AG04450 (cell line): ENCODE measurements at regions not wholly inside any gene's neighbourhood (a gene's known extent, or its start where the extent isn't known, plus 50 kb on each side); places are given as distances from the start of the nearest gene placed in this dataset.

Experiments used
- CTCF ChIA-PET: fragments of 300-600, 350-600 bp; formaldehyde crosslinking; extraction: SDS; loops from one replicate; lab custom pipeline; 2022; ENCODE audit warnings: antibody characterized with exemption, inconsistent platforms; lab: Charles Lee
- POLR2A ChIA-PET: fragments of 350-600 bp; formaldehyde crosslinking; extraction: SDS; loops from one replicate; lab custom pipeline; 2021; ENCODE audit warnings: antibody characterized with exemption, inconsistent platforms; lab: Yijun Ruan, JAX
- DNase-seq: peaks from one replicate; pipeline ENCODE4 v3.0.0-alpha.2; 2011; ENCODE audit warnings: low read depth, low spot score
- H3K27ac ChIP-seq: one replicate; pipeline ENCODE4 v1.5.1; 2012; ENCODE audit warnings: low read depth, low read length, control low read depth
- H3K27me3 ChIP-seq: one replicate; pipeline ENCODE4 v1.6.0; 2012; ENCODE audit warnings: low read length; ENCODE audit not compliant: control insufficient read depth, insufficient read depth
- H3K4me3 ChIP-seq: 2 replicates; pipeline ENCODE4 v1.5.1; 2011; ENCODE audit warnings: mild to moderate bottlenecking, low read depth, low read length, control low read depth
- H3K9me3 ChIP-seq: 2 replicates; pipeline ENCODE4 v1.5.1; 2012; ENCODE audit warnings: low read length; ENCODE audit not compliant: control insufficient read depth, insufficient read depth
- TF ChIP-seq, protein P1 (sequence below): IDR thresholded peaks from 2 replicates; pipeline ENCODE4 v1.5.1; 2011; ENCODE audit warnings: low read depth, low read length, control low read depth, inconsistent platforms

DNA sequence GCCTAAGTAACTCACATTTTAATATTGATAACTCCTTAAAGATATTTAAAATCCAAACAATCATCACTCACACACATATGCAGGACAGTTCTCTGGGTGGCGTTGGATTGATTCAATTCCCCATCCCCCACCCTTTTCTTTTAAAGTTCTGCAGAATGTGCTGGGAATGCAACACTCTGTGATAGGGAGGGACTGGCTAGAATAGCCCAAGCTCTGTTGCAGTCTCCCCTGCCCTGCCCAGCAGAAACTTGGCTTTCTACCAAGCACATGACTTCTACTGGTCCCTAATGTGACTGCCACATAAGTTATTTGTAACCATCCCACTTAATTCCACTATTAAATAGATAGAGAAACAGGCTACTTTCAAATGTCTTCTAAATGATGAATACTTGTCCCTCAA, 55.2 kb downstream of the TWIST1 start:
- ChIA-PET POLR2A (no interaction called here), CTCF (no interaction called here)
- TF ChIP-seq, protein P1, sequence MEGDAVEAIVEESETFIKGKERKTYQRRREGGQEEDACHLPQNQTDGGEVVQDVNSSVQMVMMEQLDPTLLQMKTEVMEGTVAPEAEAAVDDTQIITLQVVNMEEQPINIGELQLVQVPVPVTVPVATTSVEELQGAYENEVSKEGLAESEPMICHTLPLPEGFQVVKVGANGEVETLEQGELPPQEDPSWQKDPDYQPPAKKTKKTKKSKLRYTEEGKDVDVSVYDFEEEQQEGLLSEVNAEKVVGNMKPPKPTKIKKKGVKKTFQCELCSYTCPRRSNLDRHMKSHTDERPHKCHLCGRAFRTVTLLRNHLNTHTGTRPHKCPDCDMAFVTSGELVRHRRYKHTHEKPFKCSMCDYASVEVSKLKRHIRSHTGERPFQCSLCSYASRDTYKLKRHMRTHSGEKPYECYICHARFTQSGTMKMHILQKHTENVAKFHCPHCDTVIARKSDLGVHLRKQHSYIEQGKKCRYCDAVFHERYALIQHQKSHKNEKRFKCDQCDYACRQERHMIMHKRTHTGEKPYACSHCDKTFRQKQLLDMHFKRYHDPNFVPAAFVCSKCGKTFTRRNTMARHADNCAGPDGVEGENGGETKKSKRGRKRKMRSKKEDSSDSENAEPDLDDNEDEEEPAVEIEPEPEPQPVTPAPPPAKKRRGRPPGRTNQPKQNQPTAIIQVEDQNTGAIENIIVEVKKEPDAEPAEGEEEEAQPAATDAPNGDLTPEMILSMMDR, result no peak
- no peak overlapping the region for H3K4me3 ChIP-seq
- H3K27me3 ChIP-seq, result no peaks in the 10 kb centered on the region
- H3K9me3 ChIP-seq, result no peaks in the 10 kb centered on the region
- H3K27ac ChIP-seq, result no peak overlapping the region
- no peak for DNase-seq

DNA sequence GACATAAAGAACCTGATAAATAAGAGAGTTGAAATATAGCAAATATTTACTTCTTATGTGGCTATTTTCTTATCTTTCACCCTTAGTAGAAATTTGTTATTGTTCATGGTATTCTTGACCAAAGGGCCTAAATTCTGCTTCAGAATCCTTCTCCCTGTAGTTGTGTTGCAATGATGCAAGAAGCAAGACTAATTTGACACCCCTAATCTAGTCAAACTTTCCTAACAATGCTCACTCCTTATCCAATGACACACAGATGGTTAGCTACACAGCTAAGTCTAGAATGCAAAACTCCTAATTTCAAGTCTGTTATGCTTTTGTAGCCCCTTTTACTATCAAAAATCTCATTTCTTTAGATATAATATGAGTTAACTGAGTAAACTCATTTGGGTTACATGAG, 56.1 kb downstream of the TWIST1 start:
- CTCF ChIA-PET, result no interaction called here
- Histone ChIP-seq H3K9me3 (no peaks in the 10 kb centered on the region), H3K27me3 (no peaks in the 10 kb centered on the region), H3K4me3 (no peak overlapping the region), H3K27ac (no peak overlapping the region)
- POLR2A ChIA-PET, result no interaction called here
- TF ChIP-seq, protein P1, result no peak
- no peak for DNase-seq

DNA sequence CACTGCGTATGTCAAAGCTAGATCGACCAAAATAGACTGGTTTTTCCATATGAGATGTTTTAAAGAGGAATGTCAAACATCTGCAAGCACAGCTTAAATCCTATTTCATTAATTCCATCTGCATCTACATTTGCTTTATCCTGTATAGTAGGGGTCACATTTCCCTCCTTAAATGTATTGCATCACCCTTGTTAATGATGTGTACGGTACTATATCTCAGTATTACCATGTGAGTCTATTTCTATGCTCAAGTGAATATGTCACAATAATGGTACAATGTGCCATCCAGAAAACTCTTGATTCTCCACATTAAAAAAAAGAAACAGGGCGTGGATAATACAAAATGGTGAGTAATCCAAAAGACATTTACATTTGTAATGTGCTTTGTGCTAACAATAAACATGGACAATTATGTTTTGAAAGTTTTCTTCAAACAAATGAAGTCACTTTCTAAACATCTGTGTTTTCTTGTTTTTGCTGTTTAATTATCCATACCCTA, 56.6 kb downstream of the TWIST1 start:
- Histone ChIP-seq H3K9me3 (no peaks in the 10 kb centered on the region), H3K27ac (no peak overlapping the region), H3K27me3 (no peaks in the 10 kb centered on the region), H3K4me3 (no peak overlapping the region)
- ChIA-PET CTCF (no interaction called here), POLR2A (no interaction called here)
- DNase-seq, result no peak
- TF ChIP-seq, protein P1, result no peak

DNA sequence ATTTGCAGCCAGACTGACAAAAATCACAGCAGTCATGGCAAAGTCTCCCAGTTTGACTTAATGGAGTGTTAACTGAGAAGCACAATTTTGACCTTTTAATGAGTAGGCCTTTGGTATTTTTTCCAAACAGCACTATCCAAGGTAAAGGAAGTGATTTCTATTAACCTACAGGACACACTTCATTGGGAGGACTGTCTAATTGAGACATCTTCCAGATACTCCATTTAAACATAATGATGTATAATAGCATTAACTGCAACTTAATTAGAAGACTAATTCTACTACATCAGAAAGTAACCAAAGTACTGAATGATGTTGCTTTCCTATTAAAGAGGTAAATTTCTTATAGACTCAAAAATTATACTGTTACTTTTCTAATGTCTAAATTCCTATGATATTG, 61.1 kb downstream of the TWIST1 start:
- POLR2A ChIA-PET, result no interaction called here
- Histone ChIP-seq H3K27ac (no peak overlapping the region), H3K27me3 (no peaks in the 10 kb centered on the region), H3K9me3 (no peaks in the 10 kb centered on the region), H3K4me3 (no peak overlapping the region)
- no peak for DNase-seq
- CTCF ChIA-PET, result interaction anchor here (1.1 kb wide), 1 partner anchor 390 kb away, joined by 3 read pairs; no protein-coding TSS in a partner anchor
- TF ChIP-seq, protein P1, result no peak
